Loucy (cell line): ENCODE measurements at regions not wholly inside any gene's neighbourhood (a gene's known extent, or its start where the extent isn't known, plus 50 kb on each side); places are given as distances from the start of the nearest gene placed in this dataset.

Experiments used
- CTCF ChIP-seq: fragments of 200-600 bp; sonication (generic); conservative IDR thresholded peaks from 2 replicates; pipeline ENCODE4 v1.5.1; 2014; ENCODE audit warnings: mild to moderate bottlenecking, antibody characterized with exemption, low read length
- EZH2phosphoT487 ChIP-seq: fragments of 200-600 bp; IDR thresholded peaks from 2 replicates; pipeline ENCODE4 v1.6.1; 2018; ENCODE audit warnings: antibody characterized with exemption, mild to moderate bottlenecking, moderate library complexity, borderline replicate concordance

GRCh38 chr2:49416252-49416651, 261.9 kb upstream of the FSHR start:
- TF ChIP-seq CTCF (no peak), EZH2phosphoT487 (no peak)
